NCI-H1092 (cell line): ENCODE measurements at regions not wholly inside any gene's neighbourhood (a gene's known extent, or its start where the extent isn't known, plus 50 kb on each side); places are given as distances from the start of the nearest gene placed in this dataset.
"Not testable (repeated sequence)": the region's sequence is repeated elsewhere in the genome, so short reads cannot be mapped to it uniquely, and the experiment has no call there.

ENCODE experiments used
- DNase-seq: peaks from one replicate; lab custom pipeline; 2025; lab: John Stamatoyannopoulos, UW

DNA sequence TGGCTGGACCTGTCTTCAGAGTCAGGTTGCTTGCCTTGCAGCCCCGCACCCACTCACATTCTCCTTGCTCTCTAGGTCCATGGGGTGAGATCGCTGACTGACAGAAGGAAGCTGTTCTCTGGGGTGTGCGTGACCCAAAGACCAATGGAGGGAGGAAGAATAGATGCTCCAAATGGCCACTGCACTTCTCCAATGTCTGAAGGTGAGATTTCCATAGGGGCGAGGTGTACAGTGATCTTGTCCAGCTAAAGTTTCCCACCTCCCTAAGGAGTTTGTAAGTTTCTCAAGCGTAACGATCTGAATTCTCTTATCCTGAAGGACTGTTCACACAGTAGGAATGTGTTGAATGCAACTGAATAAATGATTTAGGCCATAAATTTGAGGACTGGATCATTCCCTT is 211.9 kb upstream of the IRF2BP2 start:
- DNase-seq, result no peak

DNA sequence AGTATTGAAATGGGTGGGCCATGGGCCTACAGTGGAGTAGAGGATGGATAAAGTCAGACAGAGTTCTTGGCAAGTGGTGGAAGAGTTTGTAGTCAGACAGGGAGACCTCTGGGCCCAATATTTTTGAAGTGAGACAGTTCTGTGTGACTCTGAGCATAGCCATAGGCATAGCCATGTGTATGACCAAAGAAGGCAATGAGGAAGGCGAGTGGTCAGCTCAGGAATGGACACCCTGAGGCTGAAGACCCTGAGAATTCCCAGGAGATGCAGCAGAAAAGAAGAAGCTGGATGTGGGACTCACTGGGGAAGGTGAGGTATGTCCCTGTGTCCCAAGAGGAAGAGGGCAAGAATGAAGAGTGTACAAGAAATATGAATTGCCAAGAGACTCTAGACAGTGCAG is 210.6 kb upstream of the IRF2BP2 start:
- no peak for DNase-seq

DNA sequence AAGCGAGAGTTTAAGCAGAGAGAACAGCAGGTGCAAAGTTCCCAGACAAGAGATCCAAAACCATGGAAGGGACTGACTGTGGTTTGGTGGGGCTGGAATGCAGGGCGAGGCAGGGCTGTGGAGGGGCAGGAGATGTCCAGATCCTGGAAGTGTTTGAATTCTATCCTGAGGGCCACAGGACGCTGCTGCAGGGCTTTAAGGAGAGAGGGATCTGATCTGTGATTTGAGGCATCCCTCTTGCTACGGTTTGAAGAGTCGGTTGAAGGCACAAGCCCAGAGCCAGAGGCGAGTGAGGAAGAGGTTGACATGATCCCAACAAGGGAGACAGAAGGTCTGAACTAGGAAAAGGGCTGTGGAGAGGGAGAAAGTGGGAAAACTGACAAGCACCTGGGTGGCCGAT is 209.9 kb upstream of the IRF2BP2 start:
- DNase-seq, result not testable (repeated sequence)

DNA sequence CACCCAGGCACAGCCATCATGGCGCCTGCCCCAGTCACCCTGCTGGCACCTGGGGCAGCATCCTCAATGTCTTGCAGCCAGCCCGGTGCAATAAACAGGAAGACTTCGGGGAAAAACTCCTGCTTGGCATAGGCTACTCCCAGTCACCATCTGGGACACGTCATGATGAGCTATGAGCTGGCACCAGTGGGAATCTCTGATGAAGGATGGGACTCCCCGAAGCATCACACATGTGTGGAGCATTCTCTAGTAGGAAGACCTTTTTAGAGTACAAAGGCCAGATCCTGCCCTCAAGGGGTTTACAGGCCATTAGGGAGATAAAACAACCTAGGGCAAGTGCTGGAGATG is 208.0 kb upstream of the IRF2BP2 start:
- not testable (repeated sequence) for DNase-seq

DNA sequence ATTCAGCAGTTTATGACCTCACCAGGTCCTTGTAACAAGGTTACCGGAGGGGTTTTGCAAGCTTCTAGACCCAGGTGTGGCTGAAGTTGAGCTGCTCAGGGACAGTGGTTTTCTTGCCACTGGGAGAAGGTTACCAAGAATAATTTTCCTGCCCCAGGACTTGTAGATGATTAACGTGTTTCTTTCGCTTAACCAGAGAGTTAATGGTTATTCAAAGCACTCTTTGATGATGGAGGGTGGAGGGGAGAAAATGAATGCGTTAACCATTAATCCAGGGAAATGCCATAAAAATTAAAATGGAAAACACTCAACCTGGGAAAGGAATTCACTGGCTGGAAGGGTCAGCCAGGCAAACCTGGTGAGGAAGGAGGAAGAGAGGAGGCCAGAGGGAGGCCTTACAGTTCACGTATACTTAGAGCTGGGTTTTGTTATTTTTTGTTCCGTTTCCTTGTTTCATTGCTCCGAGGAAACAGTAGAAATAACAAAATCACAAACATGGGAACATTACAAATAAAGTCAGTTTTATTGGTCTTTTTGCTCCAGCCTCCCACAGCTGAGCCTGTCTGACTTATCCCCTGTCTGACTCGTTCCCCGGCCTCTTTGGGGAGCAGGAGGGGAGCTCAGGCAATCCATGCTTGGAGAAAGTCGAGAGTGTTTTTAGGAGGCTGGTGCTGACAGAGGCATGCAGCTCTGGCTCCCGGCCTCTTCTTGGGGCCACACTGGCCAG is 207.5 kb upstream of the IRF2BP2 start:
- DNase-seq, result not testable (repeated sequence)

GRCh38 chr1:234816864-234817263 is 206.9 kb upstream of the IRF2BP2 start:
- not testable (repeated sequence) for DNase-seq

- DNase-seq, result not testable (repeated sequence)
Measured at GRCh38 chr1:234816186-234816851, 206.3 kb upstream of the IRF2BP2 start.

GRCh38 chr1:234815295-234815815 is 205.4 kb upstream of the IRF2BP2 start:
- not testable (repeated sequence) for DNase-seq

GRCh38 chr1:234814235-234814634 is 204.3 kb upstream of the IRF2BP2 start:
- not testable (repeated sequence) for DNase-seq

GRCh38 chr1:234811824-234812223 is 201.8 kb upstream of the IRF2BP2 start:
- DNase-seq, result not testable (repeated sequence)

GRCh38 chr1:234810726-234811125 is 200.7 kb upstream of the IRF2BP2 start:
- DNase-seq, result not testable (repeated sequence)

DNA sequence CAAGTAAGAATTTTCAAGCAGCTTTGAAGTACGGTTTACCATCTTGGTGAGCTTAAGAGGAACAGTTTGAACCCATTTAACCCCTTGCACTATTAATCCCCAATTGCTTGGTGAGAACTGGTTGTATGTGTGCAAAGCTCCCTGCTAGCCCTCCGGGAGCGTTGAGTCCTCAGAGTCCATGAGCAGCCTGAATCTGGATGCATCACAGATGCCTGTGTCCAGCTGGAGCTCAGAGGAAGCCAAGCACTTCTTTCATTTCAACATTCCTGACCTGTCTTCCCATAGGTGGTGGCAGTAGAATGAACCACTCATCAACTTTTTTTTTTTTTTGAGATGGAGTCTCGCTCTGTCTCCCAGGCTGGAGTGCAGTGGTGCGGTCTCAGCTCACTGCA is 199.9 kb upstream of the IRF2BP2 start:
- DNase-seq, result not testable (repeated sequence)

- not testable (repeated sequence) for DNase-seq
Measured at GRCh38 chr1:234808943-234809853, 199.2 kb upstream of the IRF2BP2 start.

DNA sequence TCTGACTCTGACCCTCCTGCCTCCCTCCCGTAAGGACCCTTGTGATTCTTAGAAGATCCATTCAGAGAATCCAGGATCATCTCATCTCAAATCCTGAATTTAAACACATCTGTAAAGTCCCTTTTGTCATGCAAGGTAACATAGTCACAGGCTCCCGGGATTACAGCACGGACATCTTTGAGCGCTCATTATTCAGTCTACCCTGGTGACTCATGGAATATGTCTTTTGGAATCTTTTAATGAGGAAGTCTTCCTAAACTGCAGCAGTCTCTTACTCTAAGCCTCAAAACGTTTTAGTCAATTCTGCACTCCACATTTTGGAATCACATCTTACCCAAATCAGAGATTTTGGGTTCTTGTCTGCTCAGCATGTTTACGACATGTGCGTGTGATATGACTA is 198.5 kb upstream of the IRF2BP2 start:
- not testable (repeated sequence) for DNase-seq

GRCh38 chr1:234807705-234808104 is 197.7 kb upstream of the IRF2BP2 start:
- not testable (repeated sequence) for DNase-seq

DNA sequence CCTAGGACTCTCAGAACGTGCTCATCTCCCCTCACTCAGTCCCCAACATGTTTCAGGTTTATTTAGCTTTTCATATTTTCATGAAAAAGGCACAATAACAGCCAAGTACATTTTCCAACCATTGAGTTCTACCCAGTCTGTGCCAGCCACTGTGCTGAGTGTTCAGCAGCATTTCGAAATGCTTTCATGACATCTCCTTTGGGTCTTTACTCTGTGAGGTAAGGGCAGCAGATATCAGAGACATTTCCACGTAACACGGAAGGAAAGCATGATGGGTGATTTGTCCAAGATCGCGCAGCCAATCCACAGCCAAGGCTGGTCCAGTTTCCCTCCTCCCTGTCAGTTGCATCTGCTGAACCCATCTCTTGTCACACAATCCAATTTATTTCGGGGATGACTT is 192.6 kb upstream of the IRF2BP2 start:
- DNase-seq, result not testable (repeated sequence)

DNA sequence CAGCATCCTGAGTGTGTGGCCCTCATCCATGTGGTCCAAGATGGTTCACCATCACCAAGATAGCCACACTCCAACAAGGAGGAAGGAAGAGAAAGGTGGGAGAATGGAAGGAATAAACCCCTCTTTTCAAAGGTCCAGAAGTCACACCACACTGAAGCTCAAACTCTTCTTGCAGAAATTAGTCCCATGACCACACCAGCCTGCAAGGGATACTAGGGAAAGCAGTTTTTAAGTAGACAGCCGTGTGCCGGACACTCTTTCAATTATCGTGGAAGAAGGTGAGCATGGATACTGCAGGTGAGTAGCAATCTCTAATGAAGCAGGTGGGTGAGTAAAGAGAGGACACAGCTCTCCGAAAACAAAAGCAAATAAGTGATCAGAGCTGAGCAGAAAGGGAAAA is 191.7 kb upstream of the IRF2BP2 start:
- not testable (repeated sequence) for DNase-seq

GRCh38 chr1:234801147-234801546 is 191.2 kb upstream of the IRF2BP2 start:
- not testable (repeated sequence) for DNase-seq

DNA sequence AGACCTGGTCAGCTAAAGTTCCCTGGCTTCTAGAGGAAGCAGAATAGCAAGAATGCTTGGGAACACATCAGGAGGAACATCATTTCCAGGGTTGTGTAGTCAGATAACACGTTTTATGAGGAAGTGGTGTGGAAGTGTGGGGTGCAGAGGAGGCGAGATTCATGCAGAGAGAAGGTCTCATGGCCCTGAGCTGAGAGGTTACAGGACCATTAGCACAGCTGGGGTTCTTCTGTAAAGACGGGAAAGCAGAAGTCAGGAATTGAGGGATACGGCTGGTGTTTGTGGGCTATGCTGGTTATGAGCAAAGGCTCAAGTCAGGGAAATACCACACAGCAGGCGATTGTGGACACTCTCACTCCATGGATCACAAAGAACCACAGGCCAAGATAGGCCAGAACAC is 190.6 kb upstream of the IRF2BP2 start:
- not testable (repeated sequence) for DNase-seq

DNA sequence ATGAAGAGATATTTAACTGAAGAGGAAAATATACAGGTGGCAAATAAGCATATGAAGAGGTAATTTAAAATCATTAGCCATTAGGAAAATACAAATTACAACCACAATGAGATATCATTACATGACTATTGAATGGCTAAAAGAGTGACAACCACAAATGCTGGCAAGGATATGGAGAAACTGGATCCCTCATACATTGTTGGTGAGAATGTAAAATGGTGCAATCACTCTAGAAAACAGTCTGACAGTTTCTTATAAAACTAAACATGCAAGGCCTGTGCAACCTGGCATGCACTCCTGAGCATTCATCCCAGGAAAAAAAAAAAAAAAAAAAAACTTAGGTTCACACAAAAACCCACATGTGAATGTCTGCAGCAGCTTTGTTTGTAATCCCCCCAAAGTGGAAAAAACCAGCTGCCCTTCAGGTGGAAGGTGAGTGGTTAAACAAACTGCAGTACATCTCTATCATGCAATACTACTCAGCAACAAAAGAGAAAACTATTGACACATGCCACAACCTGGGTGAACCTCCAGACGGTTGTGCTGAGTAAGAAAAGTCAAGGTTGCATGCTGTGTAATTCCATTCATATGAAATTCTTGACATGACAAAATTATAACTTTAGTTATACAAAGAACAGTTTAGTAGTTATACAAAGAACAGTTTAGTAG is 189.2 kb upstream of the IRF2BP2 start:
- not testable (repeated sequence) for DNase-seq

GRCh38 chr1:234797216-234797615 is 187.2 kb upstream of the IRF2BP2 start:
- not testable (repeated sequence) for DNase-seq

DNA sequence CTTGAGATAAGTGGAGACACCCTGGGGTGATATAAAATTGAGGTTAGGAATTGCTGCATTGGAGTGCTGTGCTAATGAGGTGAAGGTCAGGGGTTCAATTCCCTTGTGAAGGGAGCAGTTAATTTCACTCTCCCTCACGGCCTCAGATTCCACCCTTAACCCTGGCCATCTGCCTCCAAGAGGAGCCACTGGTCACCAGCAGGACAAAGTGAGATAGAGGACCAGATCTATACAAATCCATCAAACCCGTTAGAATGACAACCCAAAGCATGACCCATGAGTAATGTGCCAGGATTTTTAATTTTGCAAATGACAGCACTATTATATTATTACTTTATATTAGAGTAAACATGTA is 186.4 kb upstream of the IRF2BP2 start:
- DNase-seq, result not testable (repeated sequence)
